CD14-positive monocyte (primary cell): ENCODE measurements at regions not wholly inside any gene's neighbourhood (a gene's known extent, or its start where the extent isn't known, plus 50 kb on each side); places are given as distances from the start of the nearest gene placed in this dataset.

Experiments used
- DNase-seq, 3 donors: peaks; one replicate each; pipeline ENCODE4 v3.0.0-alpha.2; 2011 to 2022
- H2AFZ ChIP-seq: 2 replicates; pipeline ENCODE4 v1.6.0; 2012; ENCODE audit warnings: mild to moderate bottlenecking, low read depth, low read length, inconsistent platforms; ENCODE audit not compliant: insufficient read depth, poor library complexity, severe bottlenecking
- H3K27ac ChIP-seq, 2 donors: 1 replicate in 1 of 2; 2 replicates in 1 of 2; pipeline ENCODE4 v1.5.1; 2012 to 2013; ENCODE audit warnings: low read length in 2 of 2, control low read depth in 1 of 2, inconsistent platforms in 1 of 2, low read depth in 1 of 2, mild to moderate bottlenecking in 1 of 2
- H3K27me3 ChIP-seq, 2 donors: one replicate each; pipeline versions ENCODE4 v1.6.0 to v1.6.1; 2011 to 2013; ENCODE audit warnings: low read length in 2 of 2; ENCODE audit not compliant: control insufficient read depth in 2 of 2, insufficient read depth in 2 of 2
- H3K36me3 ChIP-seq, 2 donors: replicated peaks in 1 of 2; 1 replicate in 1 of 2; 2 replicates in 1 of 2; pipeline versions ENCODE4 v1.5.1 to v1.6.1; 2012 to 2013; ENCODE audit warnings: low read length in 2 of 2, control low read depth in 1 of 2, inconsistent platforms in 1 of 2, mild to moderate bottlenecking in 1 of 2; ENCODE audit not compliant: insufficient read depth in 2 of 2, control insufficient read depth in 1 of 2
- H3K4me1 ChIP-seq, 2 donors: 1 replicate in 1 of 2; 2 replicates in 1 of 2; pipeline versions ENCODE4 v1.5.1 to v1.6.1; 2012 to 2013; ENCODE audit warnings: low read length in 2 of 2, control low read depth in 1 of 2, inconsistent platforms in 1 of 2, mild to moderate bottlenecking in 1 of 2, moderate library complexity in 1 of 2; ENCODE audit not compliant: insufficient read depth in 2 of 2, control insufficient read depth in 1 of 2
- H3K4me2 ChIP-seq: replicated peaks from 2 replicates; pipeline ENCODE3; 2012; ENCODE audit warnings: low read length, moderate library complexity, mild to moderate bottlenecking; ENCODE audit not compliant: poor library complexity, severe bottlenecking; ENCODE audit errors: extremely low read depth
- H3K4me3 ChIP-seq, 3 experiments: fragments of 200-600 bp in 1 of 3; sonication (generic) in 1 of 3; replicated peaks in 1 of 3; 1 replicate in 2 of 3; 2 replicates in 1 of 3; pipeline ENCODE4 v1.5.1; 2011 to 2013; ENCODE audit warnings: low read length in 3 of 3, mild to moderate bottlenecking in 3 of 3, control low read depth in 2 of 3, low read depth in 2 of 3, inconsistent platforms in 1 of 3, moderate library complexity in 1 of 3
- H3K79me2 ChIP-seq: 2 replicates; pipeline ENCODE4 v1.6.0; 2012; ENCODE audit warnings: mild to moderate bottlenecking, control low read depth, inconsistent platforms, low read length, moderate library complexity; ENCODE audit not compliant: insufficient read depth
- H3K9ac ChIP-seq: 2 replicates; pipeline ENCODE4 v1.6.0; 2017; ENCODE audit warnings: low read length, mild to moderate bottlenecking; ENCODE audit not compliant: insufficient read depth, poor library complexity, severe bottlenecking
- H3K9me3 ChIP-seq, 2 donors: replicated peaks in 1 of 2; 1 replicate in 1 of 2; 2 replicates in 1 of 2; pipeline versions ENCODE4 v1.5.1 to v1.6.1; 2012 to 2013; ENCODE audit warnings: low read length in 2 of 2, control low read depth in 1 of 2; ENCODE audit not compliant: control insufficient read depth in 1 of 2, insufficient read depth in 1 of 2
- H4K20me1 ChIP-seq: 2 replicates; pipeline ENCODE4 v1.6.0; 2012; ENCODE audit warnings: mild to moderate bottlenecking, low read length, control low read depth, moderate library complexity; ENCODE audit not compliant: insufficient read depth
- H3K27ac Mint-ChIP-seq, 7 donors: one replicate each; pipeline ENCODE4 v1.8.0; 2020; ENCODE audit warnings: mild to moderate bottlenecking in 7 of 7, mixed read lengths in 7 of 7, moderate library complexity in 6 of 7, inconsistent platforms in 2 of 7
- H3K27me3 Mint-ChIP-seq, 3 donors: one replicate each; pipeline ENCODE4 v1.8.0; 2021 to 2022; ENCODE audit warnings: low read depth in 3 of 3, mild to moderate bottlenecking in 3 of 3, mixed read lengths in 3 of 3, moderate library complexity in 3 of 3, inconsistent platforms in 1 of 3
- H3K36me3 Mint-ChIP-seq, 2 donors: one replicate each; pipeline ENCODE4 v1.8.0; 2020; ENCODE audit warnings: mixed read lengths in 2 of 2, inconsistent platforms in 1 of 2, mild to moderate bottlenecking in 1 of 2
- H3K4me1 Mint-ChIP-seq: one replicate; pipeline ENCODE4 v1.8.0; 2020; ENCODE audit warnings: mild to moderate bottlenecking, mixed read lengths
- H3K4me3 Mint-ChIP-seq, 2 donors: one replicate each; pipeline ENCODE4 v1.8.0; 2020; ENCODE audit warnings: mild to moderate bottlenecking in 2 of 2, mixed read lengths in 2 of 2, moderate library complexity in 1 of 2
- H3K9me3 Mint-ChIP-seq, 7 donors: one replicate each; pipeline ENCODE4 v1.8.0; 2020 to 2022; ENCODE audit warnings: mixed read lengths in 7 of 7, mild to moderate bottlenecking in 6 of 7, moderate library complexity in 6 of 7, inconsistent platforms in 2 of 7
- CTCF ChIP-seq: fragments of 200-600 bp; IDR thresholded peaks from one replicate; pipeline ENCODE4 v1.8.0; 2022; ENCODE audit warnings: antibody characterized with exemption, mild to moderate bottlenecking
- WGBS: methylation state at CpG from one replicate; pipeline ENCODE4 v1.1.5; 2013; ENCODE audit warnings: missing lambda C conversion rate; ENCODE audit not compliant: insufficient coverage; 5-methylcytosine and 5-hydroxymethylcytosine counted together
- intact Hi-C, 2 donors: fragments of 100-400 bp; cut with micrococcal nuclease; formaldehyde crosslinking; loops; one replicate each; pipeline versions ENCODE4 v1.15.0 to v1.15.1; 2023

- Histone ChIP-seq H4K20me1 (no peaks in the 10 kb centered on the region), H3K4me1 (peaks cover 17% of the 10 kb centered on the region in 2 donors), H3K4me2 (no peak overlapping the region), H2AFZ (no peak overlapping the region), H3K36me3 (no peaks in the 10 kb centered on the region), H3K27me3 (peaks cover 29 to 70% of the 10 kb centered on the region in 2 donors), H3K4me3 (no peak overlapping the region), H3K9me3 (peaks cover 0 to 4% of the 10 kb centered on the region in 2 donors), H3K9ac (no peak overlapping the region), H3K27ac (no peak overlapping the region), H3K79me2 (no peaks in the 10 kb centered on the region)
- peaks cover 16% of the 10 kb centered on the region for H3K4me1 Mint-ChIP-seq
- peaks cover 32 to 65% (median 41%) of the 10 kb centered on the region in 3 donors for H3K27me3 Mint-ChIP-seq
- peaks cover 2 to 4% of the 10 kb centered on the region in 2 donors for H3K36me3 Mint-ChIP-seq
- H3K27ac Mint-ChIP-seq, result no peak overlapping the region
- no peak for DNase-seq
- peak overlapping the region in 1 of 2 donors; percentile 16 for H3K4me3 Mint-ChIP-seq
- WGBS, result no CpG with 5 or more reads among the region's 3 CpGs
- intact Hi-C loops, result no loop called here
- peaks cover 0 to 7% (median 1%) of the 10 kb centered on the region in 7 donors for H3K9me3 Mint-ChIP-seq
- TF ChIP-seq CTCF, result no peak
These were observed 61.6 kb upstream of the LAPTM5 start for GRCh38 chr1:30819244-30819571.

- H3K9me3 Mint-ChIP-seq, result peaks cover 0 to 5% (median 1%) of the 10 kb centered on the region in 7 donors
- Histone ChIP-seq H3K4me1 (peaks cover 12% of the 10 kb centered on the region in 2 donors), H3K27me3 (peaks cover 29 to 75% of the 10 kb centered on the region in 2 donors), H3K4me3 (no peak overlapping the region), H3K27ac (no peak overlapping the region), H4K20me1 (no peaks in the 10 kb centered on the region), H3K36me3 (no peaks in the 10 kb centered on the region), H3K9me3 (peaks cover 0 to 4% of the 10 kb centered on the region in 2 donors), H3K79me2 (no peaks in the 10 kb centered on the region), H2AFZ (no peak overlapping the region), H3K4me2 (no peak overlapping the region), H3K9ac (no peak overlapping the region)
- 59% methylated on average over 8 of the region's 10 CpGs for WGBS
- no peak for DNase-seq
- intact Hi-C loops, result no loop called here
- H3K36me3 Mint-ChIP-seq, result peaks cover 2 to 4% of the 10 kb centered on the region in 2 donors
- H3K27ac Mint-ChIP-seq, result no peak overlapping the region
- H3K27me3 Mint-ChIP-seq, result peaks cover 29 to 61% (median 39%) of the 10 kb centered on the region in 3 donors
- TF ChIP-seq CTCF, result no peak
- H3K4me3 Mint-ChIP-seq, result peak overlapping the region in 1 of 2 donors; percentile 61
- H3K4me1 Mint-ChIP-seq, result peaks cover 11% of the 10 kb centered on the region
These were observed 61.1 kb upstream of the LAPTM5 start for GRCh38 chr1:30818568-30819243.
